Activated CD4-positive, alpha-beta memory T cell treated with anti-CD3 and anti-CD28 coated beads, Interleukin-2, amount 10 ng/mL, durations not matched to agents 7 days and 5 days (primary cell): ENCODE measurements at regions not wholly inside any gene's neighbourhood (a gene's known extent, or its start where the extent isn't known, plus 50 kb on each side); places are given as distances from the start of the nearest gene placed in this dataset.
A peak's percentile ranks its signal among the peaks of the same experiment; 100 is the strongest.

ENCODE experiments used
- CTCF ChIA-PET: fragments of 350-600 bp; sonication (Branson Sonifier 250); formaldehyde crosslinking; loops from one replicate; lab custom pipeline; 2021; ENCODE audit warnings: antibody characterized with exemption, inconsistent platforms; lab: Charles Lee
- POLR2A ChIA-PET: fragments of 350-600 bp; sonication (Branson Sonifier 250); formaldehyde crosslinking; loops from one replicate; lab custom pipeline; 2021; ENCODE audit warnings: antibody characterized with exemption; lab: Charles Lee
- DNase-seq: peaks from one replicate; pipeline ENCODE4 v3.0.0-alpha.2; 2020
- H3K27ac Mint-ChIP-seq: one replicate; pipeline ENCODE4 v1.8.0; 2021; ENCODE audit warnings: mild to moderate bottlenecking, mixed read lengths
- H3K27me3 Mint-ChIP-seq: one replicate; pipeline ENCODE4 v1.8.0; 2021; ENCODE audit warnings: mixed read lengths
- H3K36me3 Mint-ChIP-seq: one replicate; pipeline ENCODE4 v1.8.0; 2021; ENCODE audit warnings: low read depth, mixed read lengths
- H3K4me1 Mint-ChIP-seq: one replicate; pipeline ENCODE4 v1.8.0; 2021; ENCODE audit warnings: mixed read lengths
- H3K4me3 Mint-ChIP-seq: one replicate; pipeline ENCODE4 v1.8.0; 2021; ENCODE audit warnings: mild to moderate bottlenecking, mixed read lengths
- H3K9me3 Mint-ChIP-seq: one replicate; pipeline ENCODE4 v1.8.0; 2021; ENCODE audit warnings: mixed read lengths

GRCh38 chr1:200311256-200311655 lies 98.6 kb downstream of the ZNF281 start:
- CTCF ChIA-PET: no interaction called here
- Mint-ChIP-seq H3K36me3 (no peaks in the 10 kb centered on the region), H3K4me3 (no peak overlapping the region), H3K27ac (no peak overlapping the region), H3K9me3 (no peaks in the 10 kb centered on the region), H3K4me1 (peaks cover 11% of the 10 kb centered on the region), H3K27me3 (peaks cover 19% of the 10 kb centered on the region)
- POLR2A ChIA-PET: no interaction called here
- DNase-seq: no peak

DNA sequence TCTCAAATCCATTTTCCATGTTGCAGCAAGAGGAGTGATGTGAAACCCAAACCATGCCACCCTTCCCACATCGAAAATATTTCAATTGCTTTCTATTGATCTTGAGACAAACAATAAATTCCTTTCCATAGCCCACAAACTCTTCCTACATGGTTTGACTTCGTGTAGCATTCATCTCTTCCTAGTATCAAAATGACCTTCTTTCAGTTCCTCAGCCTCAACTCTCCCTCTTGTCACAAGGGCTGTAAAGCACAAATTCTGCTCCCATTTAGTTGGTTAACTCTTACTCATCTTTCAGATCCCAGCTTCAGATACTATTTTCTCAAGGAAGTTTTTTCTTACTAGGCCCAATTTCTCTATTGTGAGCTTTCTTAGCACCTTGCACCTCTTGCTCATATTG lies 99.0 kb downstream of the ZNF281 start:
- no peaks in the 10 kb centered on the region for H3K9me3 Mint-ChIP-seq
- no peak overlapping the region for H3K27ac Mint-ChIP-seq
- no peak for DNase-seq
- no peak overlapping the region for H3K4me3 Mint-ChIP-seq
- H3K36me3 Mint-ChIP-seq: no peaks in the 10 kb centered on the region
- peaks cover 15% of the 10 kb centered on the region for H3K27me3 Mint-ChIP-seq
- ChIA-PET CTCF (no interaction called here), POLR2A (no interaction called here)
- H3K4me1 Mint-ChIP-seq: peaks cover 11% of the 10 kb centered on the region

DNA sequence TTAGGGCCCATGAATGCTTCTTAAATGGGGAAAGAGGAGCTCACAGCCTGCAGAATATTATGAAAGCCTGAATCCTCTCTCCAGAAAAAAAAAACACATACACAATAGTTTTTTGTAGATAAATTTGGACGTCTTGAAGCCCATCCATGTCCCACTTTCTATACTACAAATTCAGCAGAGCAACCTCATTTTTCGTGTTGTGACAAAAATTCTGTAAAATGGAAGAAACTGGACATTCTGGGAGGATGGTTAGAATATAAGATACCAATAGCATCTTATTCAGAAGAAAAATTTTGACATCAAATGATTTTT lies 102.1 kb downstream of the ZNF281 start:
- POLR2A ChIA-PET: no interaction called here

DNA sequence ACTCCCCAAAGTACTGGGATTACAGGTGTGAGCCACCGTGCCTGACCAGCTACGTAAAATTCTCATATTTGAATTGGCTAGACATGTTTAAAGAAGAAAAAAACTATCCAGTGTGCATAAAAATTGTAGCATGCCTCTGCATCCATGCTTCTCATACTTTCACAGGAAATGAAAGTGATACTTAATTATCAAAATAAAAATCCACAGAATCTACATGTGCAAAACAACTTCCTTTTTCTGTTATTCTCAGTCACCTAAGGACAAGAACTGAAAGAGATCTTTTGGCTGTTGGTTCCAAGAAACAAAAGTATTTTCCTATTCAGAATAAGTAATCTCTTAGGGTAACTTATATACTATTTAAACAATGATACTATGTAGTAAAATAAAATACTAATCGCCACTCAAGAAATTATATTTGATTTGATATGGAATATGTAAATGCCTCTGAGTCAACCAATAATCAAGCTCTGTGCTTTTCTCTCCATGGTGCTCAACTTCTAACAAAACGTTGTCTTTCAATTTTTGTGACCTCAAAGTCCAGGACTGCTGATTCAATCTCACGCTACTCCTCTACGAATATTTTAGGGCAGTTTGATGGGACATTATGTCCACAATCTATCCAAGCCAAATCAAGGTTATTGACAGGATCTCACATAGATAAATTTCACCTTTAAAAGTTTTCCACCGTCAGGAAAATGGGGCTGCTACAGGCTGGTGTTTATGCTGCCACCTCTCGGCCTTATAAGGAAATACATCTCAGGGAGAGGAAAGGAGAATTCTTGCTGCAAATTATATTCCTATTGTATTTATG lies 102.7 kb downstream of the ZNF281 start:
- H3K4me1 Mint-ChIP-seq: peaks cover 18% of the 10 kb centered on the region
- H3K27me3 Mint-ChIP-seq: peaks cover 15% of the 10 kb centered on the region
- DNase-seq: no peak
- H3K36me3 Mint-ChIP-seq: no peaks in the 10 kb centered on the region
- H3K27ac Mint-ChIP-seq: no peak overlapping the region
- H3K9me3 Mint-ChIP-seq: no peaks in the 10 kb centered on the region
- ChIA-PET POLR2A (no interaction called here), CTCF (interaction anchor here (0.7 to 1.7 kb wide), 6 partner anchors 13 to 209 kb away, joined by 3 to 4 read pairs (median 3); no protein-coding TSS in a partner anchor)
- peak overlapping the region; percentile 10 for H3K4me3 Mint-ChIP-seq

More for the DNA sequence above, 102.1 kb downstream of the ZNF281 start:
- CTCF ChIA-PET: interaction anchor here (0.6 to 1.7 kb wide), 4 partner anchors 12 to 806 kb away, joined by 3 to 4 read pairs (median 3); no protein-coding TSS in a partner anchor
- Mint-ChIP-seq H3K9me3 (no peaks in the 10 kb centered on the region), H3K27ac (no peak overlapping the region), H3K36me3 (no peaks in the 10 kb centered on the region), H3K27me3 (peaks cover 17% of the 10 kb centered on the region), H3K4me1 (peaks cover 15% of the 10 kb centered on the region), H3K4me3 (no peak overlapping the region)
- no peak for DNase-seq

DNA sequence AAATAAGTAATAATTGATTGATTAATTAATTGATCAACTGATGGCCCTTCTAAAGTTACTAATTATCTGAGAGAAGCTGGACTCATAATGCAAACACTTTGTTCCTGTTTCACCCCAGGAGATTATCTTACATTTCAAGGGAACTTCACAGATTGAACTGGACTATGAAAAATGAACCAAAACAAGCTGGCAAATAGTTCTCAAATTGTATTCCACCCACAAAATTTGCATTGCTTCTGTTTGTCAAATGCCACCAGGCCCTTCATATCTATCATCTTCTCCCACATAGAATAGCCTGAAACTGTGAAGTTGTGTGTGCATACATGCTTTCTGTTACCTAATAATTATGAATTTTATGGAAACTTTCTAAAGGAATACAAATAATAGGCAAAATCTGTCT lies 104.0 kb downstream of the ZNF281 start:
- DNase-seq: no peak
- ChIA-PET CTCF (interaction anchor here (1.4 to 1.5 kb wide), 2 partner anchors 9 to 43 kb away, joined by 3 to 4 read pairs; no protein-coding TSS in a partner anchor), POLR2A (interaction anchor here (1.1 kb wide), 1 partner anchor 168 kb away, joined by 3 read pairs; no protein-coding TSS in a partner anchor)
- no peaks in the 10 kb centered on the region for H3K9me3 Mint-ChIP-seq
- no peaks in the 10 kb centered on the region for H3K36me3 Mint-ChIP-seq
- peaks cover 20% of the 10 kb centered on the region for H3K4me1 Mint-ChIP-seq
- peaks cover 17% of the 10 kb centered on the region for H3K27me3 Mint-ChIP-seq
- no peak overlapping the region for H3K4me3 Mint-ChIP-seq
- no peak overlapping the region for H3K27ac Mint-ChIP-seq

DNA sequence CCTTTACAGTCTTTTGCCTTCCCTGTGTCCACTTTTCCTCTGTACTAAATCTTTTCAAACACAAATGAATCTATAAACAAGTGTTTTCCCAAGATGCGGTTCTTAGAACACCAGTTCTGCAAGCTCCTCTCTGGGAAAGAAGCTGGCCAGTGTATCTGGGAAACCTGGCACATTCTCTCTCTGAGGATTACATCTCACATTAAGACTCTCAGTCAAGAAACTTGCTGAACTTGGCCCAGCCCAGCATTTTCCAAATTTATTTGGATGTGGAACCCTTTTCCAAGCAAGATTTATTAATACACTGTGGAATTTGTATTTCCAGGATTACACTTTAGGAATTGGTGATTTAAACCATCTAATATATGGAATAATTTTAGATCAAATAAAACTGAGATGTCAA lies 105.7 kb downstream of the ZNF281 start:
- ChIA-PET CTCF (interaction anchor here (0.6 to 1.5 kb wide), 2 partner anchors 25 to 32 kb away, joined by 3 read pairs; no protein-coding TSS in a partner anchor), POLR2A (no interaction called here)
- peaks cover 20% of the 10 kb centered on the region for H3K4me1 Mint-ChIP-seq
- H3K9me3 Mint-ChIP-seq: no peaks in the 10 kb centered on the region
- no peak overlapping the region for H3K27ac Mint-ChIP-seq
- H3K27me3 Mint-ChIP-seq: peaks cover 29% of the 10 kb centered on the region
- no peak for DNase-seq
- no peaks in the 10 kb centered on the region for H3K36me3 Mint-ChIP-seq
- no peak overlapping the region for H3K4me3 Mint-ChIP-seq

DNA sequence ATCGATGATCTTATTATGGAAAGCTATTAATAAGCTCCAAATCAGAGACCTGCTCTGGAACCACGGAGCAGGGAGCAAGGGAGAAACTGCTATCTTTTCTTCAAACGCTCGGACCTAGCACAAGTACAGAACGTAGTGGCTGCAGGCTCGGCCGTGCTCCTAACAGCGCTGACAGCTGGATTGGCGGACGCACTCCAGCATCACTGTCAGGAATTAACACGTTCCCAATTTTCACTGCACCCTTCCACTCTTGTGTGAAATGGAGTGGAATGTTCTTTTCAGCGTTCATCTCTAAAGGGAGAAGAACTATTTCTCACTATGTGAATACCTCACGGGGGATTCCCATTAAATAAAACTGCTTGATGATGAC lies 106.9 kb downstream of the ZNF281 start:
- no peak for DNase-seq
- Mint-ChIP-seq H3K4me1 (peaks cover 18% of the 10 kb centered on the region), H3K27me3 (peaks cover 34% of the 10 kb centered on the region), H3K4me3 (peak overlapping the region; percentile 79), H3K9me3 (no peaks in the 10 kb centered on the region), H3K36me3 (no peaks in the 10 kb centered on the region), H3K27ac (no peak overlapping the region)
- POLR2A ChIA-PET: no interaction called here
- CTCF ChIA-PET: interaction anchor here (1.0 to 1.2 kb wide), 3 partner anchors 24 to 186 kb away, joined by 3 to 5 read pairs (median 3); no protein-coding TSS in a partner anchor

GRCh38 chr1:200302192-200302920 lies 107.5 kb downstream of the ZNF281 start:
- Mint-ChIP-seq H3K27me3 (peaks cover 34% of the 10 kb centered on the region), H3K27ac (no peak overlapping the region), H3K9me3 (no peaks in the 10 kb centered on the region), H3K4me3 (peak overlapping the region; percentile 79), H3K4me1 (peaks cover 15% of the 10 kb centered on the region), H3K36me3 (no peaks in the 10 kb centered on the region)
- CTCF ChIA-PET: interaction anchor here (0.7 to 1.8 kb wide), 9 partner anchors 10 to 186 kb away, joined by 3 to 6 read pairs (median 3); no protein-coding TSS in a partner anchor
- peak; percentile 58 for DNase-seq
- POLR2A ChIA-PET: interaction anchor here (0.5 to 1.9 kb wide), 2 partner anchors 10 to 181 kb away, joined by 3 to 5 read pairs; no protein-coding TSS in a partner anchor

DNA sequence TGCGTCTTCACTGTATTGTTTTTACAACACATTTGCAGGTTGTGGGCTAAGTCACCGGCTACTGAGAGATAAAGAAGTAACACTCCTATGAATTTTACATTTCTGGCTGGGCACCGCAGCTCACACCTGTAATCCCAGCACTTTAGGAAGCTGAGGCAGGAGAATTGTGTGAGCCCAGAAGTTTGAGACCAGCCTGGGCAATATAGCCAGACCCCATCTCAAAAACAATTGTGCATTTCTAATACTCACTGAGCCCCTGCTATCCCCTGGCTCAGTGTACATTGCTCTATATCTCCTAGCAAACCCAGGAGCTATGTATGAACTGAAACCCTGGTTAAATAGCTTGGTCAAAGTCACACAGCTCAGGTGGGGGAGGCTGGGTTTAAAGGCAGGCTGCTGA lies 108.7 kb downstream of the ZNF281 start:
- Mint-ChIP-seq H3K4me3 (no peak overlapping the region), H3K36me3 (no peaks in the 10 kb centered on the region), H3K9me3 (no peaks in the 10 kb centered on the region), H3K27me3 (peaks cover 34% of the 10 kb centered on the region), H3K4me1 (peaks cover 9% of the 10 kb centered on the region), H3K27ac (no peak overlapping the region)
- CTCF ChIA-PET: interaction anchor here (0.7 to 1.8 kb wide), 6 partner anchors 13 to 258 kb away, joined by 3 to 6 read pairs (median 4); no protein-coding TSS in a partner anchor
- POLR2A ChIA-PET: interaction anchor here (1.9 kb wide), 1 partner anchor 182 kb away, joined by 5 read pairs; no protein-coding TSS in a partner anchor
- no peak for DNase-seq

GRCh38 chr1:200299571-200299970 lies 110.3 kb downstream of the ZNF281 start:
- Mint-ChIP-seq H3K27me3 (peaks cover 31% of the 10 kb centered on the region), H3K27ac (no peak overlapping the region), H3K36me3 (no peaks in the 10 kb centered on the region), H3K4me1 (peaks cover 9% of the 10 kb centered on the region), H3K4me3 (no peak overlapping the region), H3K9me3 (no peaks in the 10 kb centered on the region)
- no peak for DNase-seq
- POLR2A ChIA-PET: interaction anchor here (0.7 kb wide), 1 partner anchor 145 kb away, joined by 3 read pairs; no protein-coding TSS in a partner anchor
- CTCF ChIA-PET: interaction anchor here (0.7 kb wide), 1 partner anchor 21 kb away, joined by 3 read pairs; no protein-coding TSS in a partner anchor

DNA sequence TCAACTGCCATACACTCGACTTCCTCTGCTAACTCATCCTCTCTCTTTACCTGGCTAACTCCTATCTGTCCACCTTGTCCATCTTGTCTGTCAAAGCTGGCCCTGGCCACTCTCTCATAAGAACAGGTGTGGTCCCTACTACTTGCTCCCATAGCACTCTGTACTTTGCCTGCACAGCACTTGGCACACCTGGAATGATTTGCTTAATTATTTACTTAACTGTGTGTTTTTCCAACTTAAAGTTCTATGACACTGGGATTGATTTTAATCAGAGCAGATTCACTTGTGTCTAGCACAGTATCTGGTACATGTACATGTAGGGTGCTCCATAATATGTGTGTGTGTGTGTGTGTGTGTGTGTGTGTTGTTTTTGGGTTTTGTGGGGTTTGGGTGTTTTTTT lies 111.6 kb downstream of the ZNF281 start:
- H3K4me3 Mint-ChIP-seq: no peak overlapping the region
- no peaks in the 10 kb centered on the region for H3K9me3 Mint-ChIP-seq
- no peak for DNase-seq
- peaks cover 26% of the 10 kb centered on the region for H3K27me3 Mint-ChIP-seq
- ChIA-PET POLR2A (no interaction called here), CTCF (interaction anchor here (0.7 kb wide), 2 partner anchors 38 to 238 kb away, joined by 3 to 4 read pairs; no protein-coding TSS in a partner anchor)
- no peak overlapping the region for H3K27ac Mint-ChIP-seq
- no peaks in the 10 kb centered on the region for H3K36me3 Mint-ChIP-seq
- H3K4me1 Mint-ChIP-seq: peaks cover 13% of the 10 kb centered on the region

DNA sequence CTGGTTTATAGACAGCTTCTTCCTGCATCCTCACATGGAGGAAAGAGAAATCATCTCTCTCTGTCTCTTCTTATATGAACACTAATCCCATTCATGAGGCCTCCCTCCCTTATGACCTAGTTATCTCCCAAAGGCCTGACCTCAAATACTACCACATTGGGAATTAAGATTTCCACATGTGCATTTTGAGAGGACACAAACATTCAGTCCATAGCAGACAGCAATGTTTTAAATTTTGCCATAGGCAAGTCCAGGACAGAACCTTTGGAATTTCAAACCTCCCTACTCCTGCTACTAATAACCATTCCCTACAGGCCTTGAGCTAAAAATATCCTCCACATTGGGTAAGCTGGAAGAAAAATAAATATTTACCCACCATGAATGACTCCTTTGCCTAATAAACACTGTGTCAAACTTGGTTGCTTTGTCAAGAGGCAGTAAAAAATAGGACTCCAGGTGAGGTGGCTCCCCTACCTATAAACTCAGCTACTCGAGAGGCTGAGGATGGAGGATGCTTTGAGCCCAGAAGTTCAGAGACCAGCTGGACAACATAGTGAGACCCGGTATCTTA lies 113.7 kb downstream of the ZNF281 start:
- ChIA-PET CTCF (interaction anchor here (1.2 kb wide), 2 partner anchors 10 to 12 kb away, joined by 3 to 4 read pairs; no protein-coding TSS in a partner anchor), POLR2A (no interaction called here)
- Mint-ChIP-seq H3K4me1 (peaks cover 7% of the 10 kb centered on the region), H3K36me3 (no peaks in the 10 kb centered on the region), H3K4me3 (no peak overlapping the region), H3K27ac (no peak overlapping the region), H3K27me3 (peaks cover 22% of the 10 kb centered on the region), H3K9me3 (no peaks in the 10 kb centered on the region)
- no peak for DNase-seq
